Stomach (tissue), 8 donors: ENCODE measurements at regions not wholly inside any gene's neighbourhood (a gene's known extent, or its start where the extent isn't known, plus 50 kb on each side); places are given as distances from the start of the nearest gene placed in this dataset.
A peak's percentile ranks its signal among the peaks of the same experiment; 100 is the strongest.

Experiments
- DNase-seq, 2 donors: peaks; one replicate each; pipeline versions ENCODE4 v3.0.0 to v3.0.0-alpha.2; 2013 to 2019
- H3K27ac ChIP-seq, 5 donors: fragments of 200-600 bp in 4 of 5; sonication (generic) in 4 of 5; one replicate each; pipeline ENCODE4 v1.5.1; 2013 to 2019; ENCODE audit warnings: mild to moderate bottlenecking in 1 of 5, moderate library complexity in 1 of 5
- H3K27me3 ChIP-seq, 3 donors: fragments of 200-600 bp; sonication (generic); one replicate each; pipeline ENCODE4 v1.5.1; 2017 to 2019; ENCODE audit warnings: mixed run types in 1 of 3
- H3K36me3 ChIP-seq, 4 donors: fragments of 200-600 bp; sonication (generic); 1 replicate in 3 of 4; 2 replicates in 1 of 4; pipeline ENCODE4 v1.5.1; 2016 to 2019
- H3K4me1 ChIP-seq, 4 donors: fragments of 200-600 bp; sonication (generic); one replicate each; pipeline ENCODE4 v1.5.1; 2016 to 2019
- H3K4me3 ChIP-seq, 4 donors: fragments of 200-600 bp; sonication (generic) in 3 of 4; one replicate each; pipeline ENCODE4 v1.5.1; 2016 to 2019; ENCODE audit warnings: mild to moderate bottlenecking in 1 of 4
- H3K9me3 ChIP-seq, 4 donors: fragments of 200-600 bp; sonication (generic); one replicate each; pipeline ENCODE4 v1.5.1; 2016 to 2019
- EP300 ChIP-seq: sonication (generic); formaldehyde crosslinking; IDR thresholded peaks from one replicate; pipeline ENCODE4 v1.6.1; 2017; ENCODE audit warnings: antibody characterized with exemption
- POLR2A ChIP-seq, 4 donors: fragments of 450-650 bp; IDR thresholded peaks; one replicate each; pipeline ENCODE4 v1.6.1; 2016; ENCODE audit warnings: antibody characterized with exemption in 4 of 4, control low read depth in 2 of 4, mild to moderate bottlenecking in 1 of 4, moderate library complexity in 1 of 4
- POLR2AphosphoS5 ChIP-seq, 3 donors: sonication (generic); formaldehyde crosslinking; IDR thresholded peaks; one replicate each; pipeline ENCODE4 v1.6.1; 2016; ENCODE audit warnings: antibody characterized with exemption in 3 of 3
- WGBS, 5 donors: extraction: QIAGEN DNeasy Blood & Tissue Kit in 3 of 5; methylation state at CpG; one replicate each; pipeline versions ENCODE4 v1.1.5 to v1.1.7; 2013 to 2018; 5-methylcytosine and 5-hydroxymethylcytosine counted together
- intact Hi-C: fragments of 100-400 bp; cut with DNase I; formaldehyde crosslinking; loops from one replicate; pipeline ENCODE4 v1.15.1; 2023; ENCODE audit warnings: low total_unique reads
- TF ChIP-seq, protein P1 (sequence below), 7 experiments: fragments of 450-650 bp in 4 of 7; fragments of 200-600 bp in 3 of 7; sonication (generic) in 3 of 7; IDR thresholded peaks; one replicate each; pipeline ENCODE4 v1.5.1; 2016 to 2019; ENCODE audit warnings: antibody characterized with exemption in 7 of 7, control low read depth in 2 of 7, mild to moderate bottlenecking in 1 of 7
- donor health status: healthy with polysubstance abuse.
- donor health status: Bipolar disorder and iron deficiency.
- donor health status: healthy.

DNA sequence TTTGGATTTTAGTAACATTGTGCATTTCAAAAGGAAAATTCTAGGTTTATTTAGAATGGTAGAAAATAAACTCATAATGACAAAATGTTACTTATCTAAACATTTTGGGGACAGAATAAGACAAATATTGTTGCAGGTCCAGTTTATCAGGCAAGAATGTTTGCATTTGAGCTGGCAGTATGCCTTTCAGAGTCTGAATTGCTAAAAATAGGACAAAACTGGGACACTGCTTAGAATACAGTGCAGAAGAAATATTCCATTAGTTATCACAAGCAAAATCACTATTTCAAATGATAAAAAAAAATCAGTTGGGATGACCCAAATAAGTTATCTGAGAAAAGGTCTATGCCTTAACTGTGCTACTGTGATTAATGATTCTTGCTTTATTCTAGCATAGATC is 870.3 kb upstream of the MIR17HG start:
- Histone ChIP-seq H3K27ac (no peak overlapping the region), H3K4me1 (no peaks in the 10 kb centered on the region), H3K36me3 (no peaks in the 10 kb centered on the region), H3K9me3 (peaks cover 0 to 15% (median 5%) of the 10 kb centered on the region in 4 donors), H3K4me3 (no peak overlapping the region), H3K27me3 (no peaks in the 10 kb centered on the region)
- DNase-seq, result peak in 1 of 2 donors; percentile 7
- intact Hi-C loops, result no loop called here
- TF ChIP-seq EP300, result no peak
- TF ChIP-seq POLR2AphosphoS5 (IDR thresholded peaks at IDR 0.05), result no peak
- TF ChIP-seq, protein P1, sequence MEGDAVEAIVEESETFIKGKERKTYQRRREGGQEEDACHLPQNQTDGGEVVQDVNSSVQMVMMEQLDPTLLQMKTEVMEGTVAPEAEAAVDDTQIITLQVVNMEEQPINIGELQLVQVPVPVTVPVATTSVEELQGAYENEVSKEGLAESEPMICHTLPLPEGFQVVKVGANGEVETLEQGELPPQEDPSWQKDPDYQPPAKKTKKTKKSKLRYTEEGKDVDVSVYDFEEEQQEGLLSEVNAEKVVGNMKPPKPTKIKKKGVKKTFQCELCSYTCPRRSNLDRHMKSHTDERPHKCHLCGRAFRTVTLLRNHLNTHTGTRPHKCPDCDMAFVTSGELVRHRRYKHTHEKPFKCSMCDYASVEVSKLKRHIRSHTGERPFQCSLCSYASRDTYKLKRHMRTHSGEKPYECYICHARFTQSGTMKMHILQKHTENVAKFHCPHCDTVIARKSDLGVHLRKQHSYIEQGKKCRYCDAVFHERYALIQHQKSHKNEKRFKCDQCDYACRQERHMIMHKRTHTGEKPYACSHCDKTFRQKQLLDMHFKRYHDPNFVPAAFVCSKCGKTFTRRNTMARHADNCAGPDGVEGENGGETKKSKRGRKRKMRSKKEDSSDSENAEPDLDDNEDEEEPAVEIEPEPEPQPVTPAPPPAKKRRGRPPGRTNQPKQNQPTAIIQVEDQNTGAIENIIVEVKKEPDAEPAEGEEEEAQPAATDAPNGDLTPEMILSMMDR (IDR thresholded peaks at IDR 0.05), result no peak
- no peak for TF ChIP-seq POLR2A (IDR thresholded peaks at IDR 0.05)

DNA sequence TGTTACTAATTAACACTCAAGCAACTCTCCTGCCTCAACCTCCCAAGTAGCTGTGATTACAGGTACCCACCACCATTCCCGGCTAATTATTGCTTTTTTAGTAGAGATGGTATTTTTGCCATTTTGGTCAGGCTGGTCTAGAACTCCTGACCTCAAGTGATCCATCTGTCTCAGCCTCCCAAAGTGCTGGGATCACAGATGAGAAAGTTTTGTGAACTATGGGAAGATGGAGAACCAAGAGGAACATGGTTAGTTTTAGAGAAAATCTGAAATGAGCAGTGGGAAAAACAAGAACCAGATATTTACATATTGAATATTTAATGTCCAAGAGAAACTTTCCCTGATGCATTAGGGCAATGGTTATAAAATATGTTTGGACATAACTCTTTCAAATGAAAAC is 863.6 kb upstream of the MIR17HG start:
- TF ChIP-seq, protein P1 (IDR thresholded peaks at IDR 0.05), result no peak
- TF ChIP-seq POLR2AphosphoS5 (IDR thresholded peaks at IDR 0.05), result no peak
- TF ChIP-seq EP300, result no peak
- TF ChIP-seq POLR2A (IDR thresholded peaks at IDR 0.05), result no peak
- Histone ChIP-seq H3K27ac (no peak overlapping the region), H3K4me3 (no peak overlapping the region), H3K4me1 (no peaks in the 10 kb centered on the region), H3K36me3 (no peaks in the 10 kb centered on the region), H3K27me3 (no peaks in the 10 kb centered on the region), H3K9me3 (peaks cover 0 to 17% (median 3%) of the 10 kb centered on the region in 4 donors)
- DNase-seq, result no peak
- 63 to 86% (median 83%) methylated on average over 1 of the region's 1 CpG for WGBS, 5 donors
- intact Hi-C loops, result no loop called here

DNA sequence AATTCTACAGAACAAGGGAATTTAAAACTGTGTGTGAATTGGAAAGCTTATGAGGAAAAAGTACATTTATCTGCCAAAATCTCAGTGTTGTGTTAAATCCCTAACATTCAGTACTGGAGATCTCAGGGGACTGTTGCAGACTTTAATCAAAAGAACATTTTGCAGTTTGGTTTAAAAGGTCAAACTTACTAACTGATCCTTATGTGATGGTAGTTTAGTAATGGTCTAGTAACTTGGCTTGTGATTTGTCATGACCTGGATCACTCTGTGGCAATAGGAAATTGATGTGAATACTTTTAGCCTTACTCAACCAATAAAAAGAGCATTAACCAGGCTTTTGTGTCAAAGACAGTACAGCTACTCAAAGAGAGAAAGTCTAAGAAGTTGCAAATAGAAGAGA is 862.1 kb upstream of the MIR17HG start:
- intact Hi-C loops, result no loop called here
- no peak for TF ChIP-seq EP300
- TF ChIP-seq POLR2A (IDR thresholded peaks at IDR 0.05), result no peak
- TF ChIP-seq, protein P1 (IDR thresholded peaks at IDR 0.05), result no peak
- TF ChIP-seq POLR2AphosphoS5 (IDR thresholded peaks at IDR 0.05), result no peak
- Histone ChIP-seq H3K4me1 (no peaks in the 10 kb centered on the region), H3K9me3 (peaks cover 0 to 19% (median 1%) of the 10 kb centered on the region in 4 donors), H3K36me3 (no peaks in the 10 kb centered on the region), H3K27me3 (no peaks in the 10 kb centered on the region), H3K4me3 (no peak overlapping the region), H3K27ac (no peak overlapping the region)
- DNase-seq, result peak in 1 of 2 donors; percentile 64

DNA sequence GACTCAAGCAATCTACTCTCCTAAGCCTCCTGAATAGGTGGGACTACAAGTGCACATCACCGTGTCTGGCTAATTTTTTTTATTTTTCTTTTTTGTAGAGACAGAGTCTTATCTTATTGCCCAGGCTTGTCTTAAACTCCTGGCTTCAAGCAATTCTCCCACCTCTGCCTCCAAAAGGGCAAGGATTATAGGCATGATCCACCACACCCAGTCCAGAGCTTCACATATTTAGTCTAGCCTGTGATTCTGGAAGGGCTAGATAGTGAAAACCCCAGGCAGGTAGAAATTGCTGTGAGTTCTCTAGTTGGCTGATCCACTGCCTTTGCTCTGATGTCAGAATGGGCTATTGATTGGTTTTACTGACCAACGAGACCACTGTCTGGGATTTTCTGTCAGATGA is 854.6 kb upstream of the MIR17HG start:
- H3K4me1 ChIP-seq, result no peaks in the 10 kb centered on the region

More for the DNA sequence above, 854.6 kb upstream of the MIR17HG start:
- no peaks in the 10 kb centered on the region for H3K27me3 ChIP-seq
- no peak overlapping the region for H3K4me3 ChIP-seq
- intact Hi-C loops, result no loop called here
- DNase-seq, result no peak
- peaks cover 0 to 32% (median 14%) of the 10 kb centered on the region in 4 donors for H3K9me3 ChIP-seq
- TF ChIP-seq POLR2AphosphoS5 (IDR thresholded peaks at IDR 0.05) (no peak), EP300 (no peak), POLR2A (IDR thresholded peaks at IDR 0.05) (no peak)
- TF ChIP-seq, protein P1 (IDR thresholded peaks at IDR 0.05), result no peak
- WGBS, 5 donors, result 73 to 87% (median 80%) methylated on average over 2 of the region's 2 CpGs
- no peaks in the 10 kb centered on the region for H3K36me3 ChIP-seq
- H3K27ac ChIP-seq, result no peak overlapping the region
